PFSK-1 (cell line): ENCODE measurements at regions not wholly inside any gene's neighbourhood (a gene's known extent, or its start where the extent isn't known, plus 50 kb on each side); places are given as distances from the start of the nearest gene placed in this dataset.

Source experiments
- SIN3A ChIP-seq: IDR thresholded peaks from 2 replicates; pipeline ENCODE4 v1.6.1; 2012; ENCODE audit warnings: mild to moderate bottlenecking, low read length, moderate library complexity, borderline replicate concordance; ENCODE audit not compliant: insufficient read depth
- TAF1 ChIP-seq: IDR thresholded peaks from 2 replicates; pipeline ENCODE4 v1.6.1; 2012; ENCODE audit warnings: low read length, control low read depth, borderline replicate concordance; ENCODE audit not compliant: insufficient read depth

DNA sequence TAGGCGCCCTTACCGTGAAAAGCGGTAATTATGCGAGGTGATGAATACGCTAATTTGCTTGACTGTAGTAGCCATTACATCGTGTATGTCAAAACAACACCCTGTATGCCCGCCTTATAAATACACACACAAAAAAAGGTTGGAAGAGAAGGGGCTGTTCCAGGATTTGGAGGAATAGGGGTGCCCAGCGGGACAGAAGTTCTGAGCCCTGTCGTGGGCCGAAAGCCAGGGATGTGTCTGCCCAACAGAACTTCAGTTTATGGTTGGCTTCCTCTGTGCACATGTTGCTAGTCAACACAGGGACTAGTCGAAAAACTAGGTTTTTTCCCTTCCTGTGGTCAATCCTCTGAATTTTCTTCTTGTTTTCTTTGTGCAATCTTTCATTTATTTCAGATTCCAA lies 182.5 kb downstream of the ACKR3 start:
- TF ChIP-seq TAF1 = no peak
- no peak for TF ChIP-seq SIN3A
